HG03064 (cell line): ENCODE measurements at regions not wholly inside any gene's neighbourhood (a gene's known extent, or its start where the extent isn't known, plus 50 kb on each side); places are given as distances from the start of the nearest gene placed in this dataset.
"Not testable (repeated sequence)": the region's sequence is repeated elsewhere in the genome, so short reads cannot be mapped to it uniquely, and the experiment has no call there.

ENCODE experiments used
- ATAC-seq: cut with Tn5 transposase; IDR thresholded peaks from one replicate; pipeline ENCODE4 v1.9.1; 2021; ENCODE audit warnings: low read depth; ENCODE audit not compliant: unreplicated experiment

- ATAC-seq = no peak
Observed at GRCh38 chr12:91515944-91516694, 333.5 kb upstream of the DCN start.

GRCh38 chr12:91513313-91513712 is 330.7 kb upstream of the DCN start:
- ATAC-seq = no peak

GRCh38 chr12:91511795-91512420 is 329.3 kb upstream of the DCN start:
- ATAC-seq = no peak

- ATAC-seq = no peak
Observed at GRCh38 chr12:91507754-91508153, 325.1 kb upstream of the DCN start.

- ATAC-seq = no peak
Observed at GRCh38 chr12:91506452-91506851, 323.8 kb upstream of the DCN start.

- ATAC-seq = no peak
Observed at GRCh38 chr12:91505006-91505405, 322.4 kb upstream of the DCN start.

- no peak for ATAC-seq
Observed at GRCh38 chr12:91502208-91502607, 319.6 kb upstream of the DCN start.

GRCh38 chr12:91496337-91496736 is 313.7 kb upstream of the DCN start:
- ATAC-seq = no peak

- ATAC-seq = no peak
Observed at GRCh38 chr12:91493308-91493707, 310.7 kb upstream of the DCN start.

GRCh38 chr12:91492648-91493047 is 310.0 kb upstream of the DCN start:
- no peak for ATAC-seq

GRCh38 chr12:91490667-91491311 is 308.2 kb upstream of the DCN start:
- no peak for ATAC-seq

- no peak for ATAC-seq
Observed at GRCh38 chr12:91483471-91483985, 300.9 kb upstream of the DCN start.

GRCh38 chr12:91482231-91482630 is 299.6 kb upstream of the DCN start:
- no peak for ATAC-seq

GRCh38 chr12:91478500-91478899 is 295.9 kb upstream of the DCN start:
- ATAC-seq = no peak

- ATAC-seq = no peak
Observed at GRCh38 chr12:91467686-91468085, 285.1 kb upstream of the DCN start.

- no peak for ATAC-seq
Observed at GRCh38 chr12:91461061-91461460, 278.4 kb upstream of the DCN start.

GRCh38 chr12:91460469-91460868 is 277.9 kb upstream of the DCN start:
- no peak for ATAC-seq

- ATAC-seq = no peak
Observed at GRCh38 chr12:91455321-91455720, 272.7 kb upstream of the DCN start.

- ATAC-seq = no peak
Observed at GRCh38 chr12:91454179-91454578, 271.6 kb upstream of the DCN start.

GRCh38 chr12:91452464-91452863 is 269.8 kb upstream of the DCN start:
- not testable (repeated sequence) for ATAC-seq
